ENCODE measurements at regions not wholly inside any gene's neighbourhood (a gene's known extent, or its start where the extent isn't known, plus 50 kb on each side); places are given as distances from the start of the nearest gene placed in this dataset.

DNA sequence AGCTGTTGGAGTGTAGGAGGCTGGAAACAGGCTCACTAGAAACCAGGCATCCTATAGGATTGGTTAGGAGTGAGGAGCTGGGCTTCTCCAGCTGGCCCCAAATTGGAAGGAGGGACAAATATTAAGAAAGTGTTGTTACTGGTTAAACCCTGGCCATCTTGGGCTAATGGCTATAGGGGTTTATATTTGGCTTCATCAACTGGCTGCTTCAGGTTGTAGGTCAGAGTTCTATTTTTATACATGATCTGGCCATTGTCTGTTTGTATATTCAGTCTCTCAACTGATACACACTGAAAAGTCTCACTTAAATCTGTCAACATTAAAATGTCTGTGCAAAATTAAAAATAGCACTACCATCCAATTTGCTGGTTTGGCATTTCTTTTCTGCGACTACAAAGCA, 70.2 kb upstream of the ARRDC4 start (continued):
- TF ChIP-seq, protein P1, sequence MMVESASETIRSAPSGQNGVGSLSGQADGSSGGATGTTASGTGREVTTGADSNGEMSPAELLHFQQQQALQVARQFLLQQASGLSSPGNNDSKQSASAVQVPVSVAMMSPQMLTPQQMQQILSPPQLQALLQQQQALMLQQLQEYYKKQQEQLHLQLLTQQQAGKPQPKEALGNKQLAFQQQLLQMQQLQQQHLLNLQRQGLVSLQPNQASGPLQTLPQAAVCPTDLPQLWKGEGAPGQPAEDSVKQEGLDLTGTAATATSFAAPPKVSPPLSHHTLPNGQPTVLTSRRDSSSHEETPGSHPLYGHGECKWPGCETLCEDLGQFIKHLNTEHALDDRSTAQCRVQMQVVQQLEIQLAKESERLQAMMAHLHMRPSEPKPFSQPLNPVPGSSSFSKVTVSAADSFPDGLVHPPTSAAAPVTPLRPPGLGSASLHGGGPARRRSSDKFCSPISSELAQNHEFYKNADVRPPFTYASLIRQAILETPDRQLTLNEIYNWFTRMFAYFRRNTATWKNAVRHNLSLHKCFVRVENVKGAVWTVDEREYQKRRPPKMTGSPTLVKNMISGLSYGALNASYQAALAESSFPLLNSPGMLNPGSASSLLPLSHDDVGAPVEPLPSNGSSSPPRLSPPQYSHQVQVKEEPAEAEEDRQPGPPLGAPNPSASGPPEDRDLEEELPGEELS (CRISPR knock-in tag; IDR thresholded peaks at IDR 0.05): no peak
- TF ChIP-seq, protein P2, sequence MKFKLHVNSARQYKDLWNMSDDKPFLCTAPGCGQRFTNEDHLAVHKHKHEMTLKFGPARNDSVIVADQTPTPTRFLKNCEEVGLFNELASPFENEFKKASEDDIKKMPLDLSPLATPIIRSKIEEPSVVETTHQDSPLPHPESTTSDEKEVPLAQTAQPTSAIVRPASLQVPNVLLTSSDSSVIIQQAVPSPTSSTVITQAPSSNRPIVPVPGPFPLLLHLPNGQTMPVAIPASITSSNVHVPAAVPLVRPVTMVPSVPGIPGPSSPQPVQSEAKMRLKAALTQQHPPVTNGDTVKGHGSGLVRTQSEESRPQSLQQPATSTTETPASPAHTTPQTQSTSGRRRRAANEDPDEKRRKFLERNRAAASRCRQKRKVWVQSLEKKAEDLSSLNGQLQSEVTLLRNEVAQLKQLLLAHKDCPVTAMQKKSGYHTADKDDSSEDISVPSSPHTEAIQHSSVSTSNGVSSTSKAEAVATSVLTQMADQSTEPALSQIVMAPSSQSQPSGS (CRISPR knock-in tag; IDR thresholded peaks at IDR 0.05; ENCODE audit: borderline replicate concordance, low read depth): no peak

DNA sequence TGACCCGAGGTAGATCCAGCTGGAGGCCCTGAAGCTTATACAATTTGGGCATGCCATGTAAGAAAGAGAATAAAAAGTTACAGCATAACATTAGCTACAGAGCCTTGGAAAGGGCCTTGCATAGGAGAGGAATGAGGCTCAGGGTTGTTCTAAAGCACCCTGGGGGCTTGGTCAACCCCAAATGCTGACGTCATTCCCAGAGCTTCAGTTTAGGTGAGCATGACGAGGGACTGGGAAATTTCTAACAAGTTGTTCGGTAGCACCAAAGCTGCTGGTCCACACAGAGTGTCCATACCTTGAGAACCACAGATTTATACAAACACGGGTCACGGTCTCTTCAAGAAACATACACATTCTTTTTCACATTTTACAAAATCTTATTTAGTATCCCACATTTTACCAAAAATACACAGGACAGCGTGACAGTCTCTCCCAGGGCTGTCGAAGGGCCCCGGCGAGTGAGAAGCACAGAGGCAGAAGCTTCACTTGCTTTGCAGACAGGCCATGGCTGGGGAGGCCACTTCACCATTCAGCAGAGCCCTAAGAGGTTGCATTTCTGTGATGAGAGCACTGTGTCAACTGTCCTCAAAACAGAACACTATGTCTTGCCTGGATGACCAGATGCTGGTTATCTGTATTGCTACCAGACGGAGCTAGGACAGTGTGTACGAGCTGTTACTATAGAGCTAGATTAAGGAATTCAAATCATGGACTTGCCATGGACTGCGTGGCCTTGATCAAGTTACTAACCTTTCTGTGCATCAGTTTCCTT, 68.2 kb upstream of the ARRDC4 start:
- ChIA-PET POLR2A (no interaction called here), CTCF (interaction anchor here (2.8 kb wide), 1 partner anchor 286 kb away, joined by 8 read pairs; no protein-coding TSS in a partner anchor)
- ATAC-seq (no peak), DNase-seq (ENCODE audit: low spot score) (no peak)
- H3K27ac Mint-ChIP-seq: no peak overlapping the region
- no peak overlapping the region for H3K4me3 Mint-ChIP-seq
- no peaks in the 10 kb centered on the region for H3K9me3 Mint-ChIP-seq
- no peaks in the 10 kb centered on the region for H3K36me3 Mint-ChIP-seq
- no peaks in the 10 kb centered on the region for H3K27me3 Mint-ChIP-seq (ENCODE audit: low read depth)
- no peaks in the 10 kb centered on the region for H3K4me1 Mint-ChIP-seq
- TF ChIP-seq, protein P3, sequence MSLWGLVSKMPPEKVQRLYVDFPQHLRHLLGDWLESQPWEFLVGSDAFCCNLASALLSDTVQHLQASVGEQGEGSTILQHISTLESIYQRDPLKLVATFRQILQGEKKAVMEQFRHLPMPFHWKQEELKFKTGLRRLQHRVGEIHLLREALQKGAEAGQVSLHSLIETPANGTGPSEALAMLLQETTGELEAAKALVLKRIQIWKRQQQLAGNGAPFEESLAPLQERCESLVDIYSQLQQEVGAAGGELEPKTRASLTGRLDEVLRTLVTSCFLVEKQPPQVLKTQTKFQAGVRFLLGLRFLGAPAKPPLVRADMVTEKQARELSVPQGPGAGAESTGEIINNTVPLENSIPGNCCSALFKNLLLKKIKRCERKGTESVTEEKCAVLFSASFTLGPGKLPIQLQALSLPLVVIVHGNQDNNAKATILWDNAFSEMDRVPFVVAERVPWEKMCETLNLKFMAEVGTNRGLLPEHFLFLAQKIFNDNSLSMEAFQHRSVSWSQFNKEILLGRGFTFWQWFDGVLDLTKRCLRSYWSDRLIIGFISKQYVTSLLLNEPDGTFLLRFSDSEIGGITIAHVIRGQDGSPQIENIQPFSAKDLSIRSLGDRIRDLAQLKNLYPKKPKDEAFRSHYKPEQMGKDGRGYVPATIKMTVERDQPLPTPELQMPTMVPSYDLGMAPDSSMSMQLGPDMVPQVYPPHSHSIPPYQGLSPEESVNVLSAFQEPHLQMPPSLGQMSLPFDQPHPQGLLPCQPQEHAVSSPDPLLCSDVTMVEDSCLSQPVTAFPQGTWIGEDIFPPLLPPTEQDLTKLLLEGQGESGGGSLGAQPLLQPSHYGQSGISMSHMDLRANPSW (CRISPR knock-in tag; conservative IDR thresholded peaks at IDR 0.05; ENCODE audit: low read depth): no peak
- TF ChIP-seq, protein P4, sequence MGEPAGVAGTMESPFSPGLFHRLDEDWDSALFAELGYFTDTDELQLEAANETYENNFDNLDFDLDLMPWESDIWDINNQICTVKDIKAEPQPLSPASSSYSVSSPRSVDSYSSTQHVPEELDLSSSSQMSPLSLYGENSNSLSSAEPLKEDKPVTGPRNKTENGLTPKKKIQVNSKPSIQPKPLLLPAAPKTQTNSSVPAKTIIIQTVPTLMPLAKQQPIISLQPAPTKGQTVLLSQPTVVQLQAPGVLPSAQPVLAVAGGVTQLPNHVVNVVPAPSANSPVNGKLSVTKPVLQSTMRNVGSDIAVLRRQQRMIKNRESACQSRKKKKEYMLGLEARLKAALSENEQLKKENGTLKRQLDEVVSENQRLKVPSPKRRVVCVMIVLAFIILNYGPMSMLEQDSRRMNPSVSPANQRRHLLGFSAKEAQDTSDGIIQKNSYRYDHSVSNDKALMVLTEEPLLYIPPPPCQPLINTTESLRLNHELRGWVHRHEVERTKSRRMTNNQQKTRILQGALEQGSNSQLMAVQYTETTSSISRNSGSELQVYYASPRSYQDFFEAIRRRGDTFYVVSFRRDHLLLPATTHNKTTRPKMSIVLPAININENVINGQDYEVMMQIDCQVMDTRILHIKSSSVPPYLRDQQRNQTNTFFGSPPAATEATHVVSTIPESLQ (CRISPR knock-in tag; IDR thresholded peaks at IDR 0.05): no peak
- TF ChIP-seq, protein P1 (CRISPR knock-in tag; IDR thresholded peaks at IDR 0.05): no peak
- no peak for TF ChIP-seq MYBL2 (CRISPR knock-in tag; IDR thresholded peaks at IDR 0.05)
- TF ChIP-seq, protein P5, sequence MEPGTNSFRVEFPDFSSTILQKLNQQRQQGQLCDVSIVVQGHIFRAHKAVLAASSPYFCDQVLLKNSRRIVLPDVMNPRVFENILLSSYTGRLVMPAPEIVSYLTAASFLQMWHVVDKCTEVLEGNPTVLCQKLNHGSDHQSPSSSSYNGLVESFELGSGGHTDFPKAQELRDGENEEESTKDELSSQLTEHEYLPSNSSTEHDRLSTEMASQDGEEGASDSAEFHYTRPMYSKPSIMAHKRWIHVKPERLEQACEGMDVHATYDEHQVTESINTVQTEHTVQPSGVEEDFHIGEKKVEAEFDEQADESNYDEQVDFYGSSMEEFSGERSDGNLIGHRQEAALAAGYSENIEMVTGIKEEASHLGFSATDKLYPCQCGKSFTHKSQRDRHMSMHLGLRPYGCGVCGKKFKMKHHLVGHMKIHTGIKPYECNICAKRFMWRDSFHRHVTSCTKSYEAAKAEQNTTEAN (CRISPR knock-in tag; IDR thresholded peaks at IDR 0.05): no peak
- TF ChIP-seq ZNF219 (CRISPR knock-in tag; IDR thresholded peaks at IDR 0.05; ENCODE audit: borderline replicate concordance): no peak
- TF ChIP-seq, protein P6, sequence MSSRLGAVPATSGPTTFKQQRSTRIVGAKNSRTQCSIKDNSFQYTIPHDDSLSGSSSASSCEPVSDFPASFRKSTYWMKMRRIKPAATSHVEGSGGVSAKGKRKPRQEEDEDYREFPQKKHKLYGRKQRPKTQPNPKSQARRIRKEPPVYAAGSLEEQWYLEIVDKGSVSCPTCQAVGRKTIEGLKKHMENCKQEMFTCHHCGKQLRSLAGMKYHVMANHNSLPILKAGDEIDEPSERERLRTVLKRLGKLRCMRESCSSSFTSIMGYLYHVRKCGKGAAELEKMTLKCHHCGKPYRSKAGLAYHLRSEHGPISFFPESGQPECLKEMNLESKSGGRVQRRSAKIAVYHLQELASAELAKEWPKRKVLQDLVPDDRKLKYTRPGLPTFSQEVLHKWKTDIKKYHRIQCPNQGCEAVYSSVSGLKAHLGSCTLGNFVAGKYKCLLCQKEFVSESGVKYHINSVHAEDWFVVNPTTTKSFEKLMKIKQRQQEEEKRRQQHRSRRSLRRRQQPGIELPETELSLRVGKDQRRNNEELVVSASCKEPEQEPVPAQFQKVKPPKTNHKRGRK (CRISPR knock-in tag; IDR thresholded peaks at IDR 0.05; ENCODE audit: borderline replicate concordance): no peak
- no peak for TF ChIP-seq ZNF416 (CRISPR knock-in tag; IDR thresholded peaks at IDR 0.05)
- TF ChIP-seq, protein P7, sequence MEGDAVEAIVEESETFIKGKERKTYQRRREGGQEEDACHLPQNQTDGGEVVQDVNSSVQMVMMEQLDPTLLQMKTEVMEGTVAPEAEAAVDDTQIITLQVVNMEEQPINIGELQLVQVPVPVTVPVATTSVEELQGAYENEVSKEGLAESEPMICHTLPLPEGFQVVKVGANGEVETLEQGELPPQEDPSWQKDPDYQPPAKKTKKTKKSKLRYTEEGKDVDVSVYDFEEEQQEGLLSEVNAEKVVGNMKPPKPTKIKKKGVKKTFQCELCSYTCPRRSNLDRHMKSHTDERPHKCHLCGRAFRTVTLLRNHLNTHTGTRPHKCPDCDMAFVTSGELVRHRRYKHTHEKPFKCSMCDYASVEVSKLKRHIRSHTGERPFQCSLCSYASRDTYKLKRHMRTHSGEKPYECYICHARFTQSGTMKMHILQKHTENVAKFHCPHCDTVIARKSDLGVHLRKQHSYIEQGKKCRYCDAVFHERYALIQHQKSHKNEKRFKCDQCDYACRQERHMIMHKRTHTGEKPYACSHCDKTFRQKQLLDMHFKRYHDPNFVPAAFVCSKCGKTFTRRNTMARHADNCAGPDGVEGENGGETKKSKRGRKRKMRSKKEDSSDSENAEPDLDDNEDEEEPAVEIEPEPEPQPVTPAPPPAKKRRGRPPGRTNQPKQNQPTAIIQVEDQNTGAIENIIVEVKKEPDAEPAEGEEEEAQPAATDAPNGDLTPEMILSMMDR (IDR thresholded peaks at IDR 0.05): no peak
- no peak for TF ChIP-seq ELF4 (CRISPR knock-in tag; IDR thresholded peaks at IDR 0.05; ENCODE audit: low read depth)
- no peak for TF ChIP-seq FOXJ3 (CRISPR knock-in tag; IDR thresholded peaks at IDR 0.05; ENCODE audit: borderline replicate concordance)
- no peak for TF ChIP-seq ETV6 (CRISPR knock-in tag; IDR thresholded peaks at IDR 0.05)
- TF ChIP-seq, protein P8, sequence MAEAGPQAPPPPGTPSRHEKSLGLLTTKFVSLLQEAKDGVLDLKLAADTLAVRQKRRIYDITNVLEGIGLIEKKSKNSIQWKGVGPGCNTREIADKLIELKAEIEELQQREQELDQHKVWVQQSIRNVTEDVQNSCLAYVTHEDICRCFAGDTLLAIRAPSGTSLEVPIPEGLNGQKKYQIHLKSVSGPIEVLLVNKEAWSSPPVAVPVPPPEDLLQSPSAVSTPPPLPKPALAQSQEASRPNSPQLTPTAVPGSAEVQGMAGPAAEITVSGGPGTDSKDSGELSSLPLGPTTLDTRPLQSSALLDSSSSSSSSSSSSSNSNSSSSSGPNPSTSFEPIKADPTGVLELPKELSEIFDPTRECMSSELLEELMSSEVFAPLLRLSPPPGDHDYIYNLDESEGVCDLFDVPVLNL (CRISPR knock-in tag; IDR thresholded peaks at IDR 0.05; ENCODE audit: borderline replicate concordance, low read depth): no peak
- no peak for TF ChIP-seq EMX1 (CRISPR knock-in tag; IDR thresholded peaks at IDR 0.05)
- TF ChIP-seq, protein P2 (CRISPR knock-in tag; IDR thresholded peaks at IDR 0.05; ENCODE audit: borderline replicate concordance, low read depth): no peak

All from WTC11 (cell line).